ENCODE measurements at regions not wholly inside any gene's neighbourhood (a gene's known extent, or its start where the extent isn't known, plus 50 kb on each side); places are given as distances from the start of the nearest gene placed in this dataset.

DNA sequence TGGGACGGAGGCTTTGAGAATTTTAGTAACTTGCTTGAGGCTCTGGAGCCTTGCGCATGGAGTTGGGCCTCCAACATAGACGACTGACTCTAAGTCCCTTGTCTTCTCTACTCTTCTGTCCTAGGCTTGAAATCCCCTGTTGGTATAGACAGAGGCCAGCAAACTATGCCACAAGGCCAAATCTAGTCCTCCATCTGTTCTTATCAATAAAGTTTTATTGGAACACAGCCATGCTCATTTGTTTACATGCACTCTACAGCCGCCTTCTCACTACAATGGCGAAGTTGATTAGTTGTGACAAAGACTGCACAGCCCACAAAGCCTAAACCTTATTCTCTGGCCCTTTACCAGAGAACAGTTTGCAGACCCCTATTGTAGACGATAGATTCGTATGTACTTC lies 174.1 kb upstream of the ZFP64 start:
- TF ChIP-seq TAF1 (IDR thresholded peaks at IDR 0.05; ENCODE audit: low read depth) (no peak), FOXM1 (IDR thresholded peaks at IDR 0.05; ENCODE audit: borderline replicate concordance, low read depth) (no peak), RAD21 (IDR thresholded peaks at IDR 0.05; ENCODE audit: low read depth) (no peak), EP300 (IDR thresholded peaks at IDR 0.05; ENCODE audit: borderline replicate concordance) (no peak), CREB1 (IDR thresholded peaks at IDR 0.05; ENCODE audit: low read depth) (no peak), EGR1 (IDR thresholded peaks at IDR 0.05) (no peak), NFIC (IDR thresholded peaks at IDR 0.05) (no peak), TCF12 (IDR thresholded peaks at IDR 0.05; ENCODE audit: low read depth) (no peak), TEAD4 (IDR thresholded peaks at IDR 0.05) (no peak), YY1 (IDR thresholded peaks at IDR 0.05; ENCODE audit: low read depth) (no peak), ZBTB7A (IDR thresholded peaks at IDR 0.05; ENCODE audit: low read depth) (no peak)
- TF ChIP-seq, protein P1, sequence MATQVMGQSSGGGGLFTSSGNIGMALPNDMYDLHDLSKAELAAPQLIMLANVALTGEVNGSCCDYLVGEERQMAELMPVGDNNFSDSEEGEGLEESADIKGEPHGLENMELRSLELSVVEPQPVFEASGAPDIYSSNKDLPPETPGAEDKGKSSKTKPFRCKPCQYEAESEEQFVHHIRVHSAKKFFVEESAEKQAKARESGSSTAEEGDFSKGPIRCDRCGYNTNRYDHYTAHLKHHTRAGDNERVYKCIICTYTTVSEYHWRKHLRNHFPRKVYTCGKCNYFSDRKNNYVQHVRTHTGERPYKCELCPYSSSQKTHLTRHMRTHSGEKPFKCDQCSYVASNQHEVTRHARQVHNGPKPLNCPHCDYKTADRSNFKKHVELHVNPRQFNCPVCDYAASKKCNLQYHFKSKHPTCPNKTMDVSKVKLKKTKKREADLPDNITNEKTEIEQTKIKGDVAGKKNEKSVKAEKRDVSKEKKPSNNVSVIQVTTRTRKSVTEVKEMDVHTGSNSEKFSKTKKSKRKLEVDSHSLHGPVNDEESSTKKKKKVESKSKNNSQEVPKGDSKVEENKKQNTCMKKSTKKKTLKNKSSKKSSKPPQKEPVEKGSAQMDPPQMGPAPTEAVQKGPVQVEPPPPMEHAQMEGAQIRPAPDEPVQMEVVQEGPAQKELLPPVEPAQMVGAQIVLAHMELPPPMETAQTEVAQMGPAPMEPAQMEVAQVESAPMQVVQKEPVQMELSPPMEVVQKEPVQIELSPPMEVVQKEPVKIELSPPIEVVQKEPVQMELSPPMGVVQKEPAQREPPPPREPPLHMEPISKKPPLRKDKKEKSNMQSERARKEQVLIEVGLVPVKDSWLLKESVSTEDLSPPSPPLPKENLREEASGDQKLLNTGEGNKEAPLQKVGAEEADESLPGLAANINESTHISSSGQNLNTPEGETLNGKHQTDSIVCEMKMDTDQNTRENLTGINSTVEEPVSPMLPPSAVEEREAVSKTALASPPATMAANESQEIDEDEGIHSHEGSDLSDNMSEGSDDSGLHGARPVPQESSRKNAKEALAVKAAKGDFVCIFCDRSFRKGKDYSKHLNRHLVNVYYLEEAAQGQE (IDR thresholded peaks at IDR 0.05; ENCODE audit: low read depth), result no peak
- TF ChIP-seq, protein P2, sequence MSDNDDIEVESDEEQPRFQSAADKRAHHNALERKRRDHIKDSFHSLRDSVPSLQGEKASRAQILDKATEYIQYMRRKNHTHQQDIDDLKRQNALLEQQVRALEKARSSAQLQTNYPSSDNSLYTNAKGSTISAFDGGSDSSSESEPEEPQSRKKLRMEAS (IDR thresholded peaks at IDR 0.05), result no peak

DNA sequence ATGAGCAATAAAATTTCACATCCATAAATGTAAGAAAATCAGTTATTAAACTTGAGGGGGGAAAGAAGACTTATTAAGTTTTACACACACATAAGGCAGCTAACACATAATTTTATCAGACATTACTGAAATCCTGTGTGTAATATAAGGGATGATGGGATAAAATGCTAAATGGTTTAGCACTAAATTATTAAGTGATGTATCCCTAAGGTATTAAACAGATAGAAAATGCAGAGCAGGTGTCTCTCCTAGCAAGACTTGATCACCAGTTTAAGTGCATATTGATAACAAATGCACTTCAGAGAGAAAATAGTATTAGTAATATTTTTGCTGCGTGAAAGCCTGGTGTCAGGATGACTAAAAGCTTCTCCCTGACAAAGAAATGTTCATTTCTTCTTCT lies 172.8 kb upstream of the ZFP64 start:
- no peak for TF ChIP-seq TCF12 (IDR thresholded peaks at IDR 0.05; ENCODE audit: low read depth)
- no peak for TF ChIP-seq TEAD4 (IDR thresholded peaks at IDR 0.05)
- TF ChIP-seq, protein P3, sequence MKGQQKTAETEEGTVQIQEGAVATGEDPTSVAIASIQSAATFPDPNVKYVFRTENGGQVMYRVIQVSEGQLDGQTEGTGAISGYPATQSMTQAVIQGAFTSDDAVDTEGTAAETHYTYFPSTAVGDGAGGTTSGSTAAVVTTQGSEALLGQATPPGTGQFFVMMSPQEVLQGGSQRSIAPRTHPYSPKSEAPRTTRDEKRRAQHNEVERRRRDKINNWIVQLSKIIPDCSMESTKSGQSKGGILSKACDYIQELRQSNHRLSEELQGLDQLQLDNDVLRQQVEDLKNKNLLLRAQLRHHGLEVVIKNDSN (IDR thresholded peaks at IDR 0.05), result no peak
- TF ChIP-seq ZBTB7A (IDR thresholded peaks at IDR 0.05; ENCODE audit: low read depth), result no peak
- TF ChIP-seq FOXM1 (IDR thresholded peaks at IDR 0.05; ENCODE audit: borderline replicate concordance, low read depth), result no peak

DNA sequence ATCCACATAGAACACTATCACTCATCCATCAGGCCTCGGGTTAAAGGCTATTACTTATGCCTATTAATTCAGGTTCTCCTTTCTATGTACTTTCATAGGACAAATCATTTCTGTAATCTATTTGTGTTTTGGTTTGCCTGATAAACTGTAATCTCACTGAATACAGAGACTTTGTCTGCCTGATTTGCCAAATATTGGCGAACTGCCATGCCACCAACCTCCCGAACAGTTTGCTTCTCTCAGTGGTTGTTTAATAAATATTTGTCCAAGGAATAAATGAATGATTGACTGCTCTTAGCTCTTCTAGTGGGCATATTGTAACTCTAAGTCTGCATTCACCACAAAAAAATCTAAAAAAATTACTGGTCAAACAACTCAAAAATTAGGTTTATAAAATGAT lies 170.1 kb upstream of the ZFP64 start:
- TF ChIP-seq RAD21 (IDR thresholded peaks at IDR 0.05; ENCODE audit: low read depth) (no peak), EP300 (IDR thresholded peaks at IDR 0.05; ENCODE audit: borderline replicate concordance) (no peak), TAF1 (IDR thresholded peaks at IDR 0.05; ENCODE audit: low read depth) (no peak), CREB1 (IDR thresholded peaks at IDR 0.05; ENCODE audit: low read depth) (no peak), FOXM1 (IDR thresholded peaks at IDR 0.05; ENCODE audit: borderline replicate concordance, low read depth) (no peak), NFIC (IDR thresholded peaks at IDR 0.05) (no peak), TEAD4 (IDR thresholded peaks at IDR 0.05) (no peak), TCF12 (IDR thresholded peaks at IDR 0.05; ENCODE audit: low read depth) (no peak), CEBPB (IDR thresholded peaks at IDR 0.05) (no peak), ZBTB7A (IDR thresholded peaks at IDR 0.05; ENCODE audit: low read depth) (no peak), EGR1 (IDR thresholded peaks at IDR 0.05) (no peak), YY1 (IDR thresholded peaks at IDR 0.05; ENCODE audit: low read depth) (no peak)
- TF ChIP-seq, protein P2 (IDR thresholded peaks at IDR 0.05), result no peak
- TF ChIP-seq, protein P3 (IDR thresholded peaks at IDR 0.05), result no peak
- TF ChIP-seq, protein P1 (IDR thresholded peaks at IDR 0.05; ENCODE audit: low read depth), result no peak

DNA sequence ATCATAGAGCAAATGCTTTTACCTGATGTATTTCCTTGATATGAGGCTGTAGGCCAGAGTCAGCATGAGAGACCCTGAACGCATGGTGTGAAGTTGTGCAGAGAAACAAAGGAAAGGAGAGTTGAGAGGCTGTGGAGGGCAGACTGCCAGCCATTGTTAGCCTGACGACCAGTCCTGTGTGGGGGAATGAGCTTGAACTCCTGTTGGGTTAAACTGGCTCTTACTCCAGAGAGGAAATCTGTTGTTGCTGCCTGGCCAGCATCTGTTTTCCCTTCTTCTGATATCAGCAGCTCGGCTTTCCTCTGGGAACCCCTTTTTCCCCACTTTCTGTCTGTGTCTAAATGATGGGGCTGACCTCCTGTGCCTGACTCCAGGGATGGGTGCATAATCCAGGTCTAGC lies 158.2 kb upstream of the ZFP64 start:
- TF ChIP-seq FOXM1 (IDR thresholded peaks at IDR 0.05; ENCODE audit: borderline replicate concordance, low read depth) (no peak), TAF1 (IDR thresholded peaks at IDR 0.05; ENCODE audit: low read depth) (no peak), TCF12 (IDR thresholded peaks at IDR 0.05; ENCODE audit: low read depth) (no peak), ZBTB7A (IDR thresholded peaks at IDR 0.05; ENCODE audit: low read depth) (no peak), CEBPB (IDR thresholded peaks at IDR 0.05) (no peak), TEAD4 (IDR thresholded peaks at IDR 0.05) (no peak), CREB1 (IDR thresholded peaks at IDR 0.05; ENCODE audit: low read depth) (no peak), RAD21 (IDR thresholded peaks at IDR 0.05; ENCODE audit: low read depth) (no peak)
- TF ChIP-seq, protein P3 (IDR thresholded peaks at IDR 0.05), result no peak
- TF ChIP-seq, protein P2 (IDR thresholded peaks at IDR 0.05), result no peak
- TF ChIP-seq, protein P1 (IDR thresholded peaks at IDR 0.05; ENCODE audit: low read depth), result no peak
